HG02938 (cell line): ENCODE measurements at regions not wholly inside any gene's neighbourhood (a gene's known extent, or its start where the extent isn't known, plus 50 kb on each side); places are given as distances from the start of the nearest gene placed in this dataset.
"Not testable (repeated sequence)": the region's sequence is repeated elsewhere in the genome, so short reads cannot be mapped to it uniquely, and the experiment has no call there.

Experiments used
- ATAC-seq: cut with Tn5 transposase; IDR thresholded peaks from one replicate; pipeline ENCODE4 v1.9.1; 2021; ENCODE audit warnings: mild to moderate bottlenecking, moderate library complexity; ENCODE audit not compliant: unreplicated experiment

DNA sequence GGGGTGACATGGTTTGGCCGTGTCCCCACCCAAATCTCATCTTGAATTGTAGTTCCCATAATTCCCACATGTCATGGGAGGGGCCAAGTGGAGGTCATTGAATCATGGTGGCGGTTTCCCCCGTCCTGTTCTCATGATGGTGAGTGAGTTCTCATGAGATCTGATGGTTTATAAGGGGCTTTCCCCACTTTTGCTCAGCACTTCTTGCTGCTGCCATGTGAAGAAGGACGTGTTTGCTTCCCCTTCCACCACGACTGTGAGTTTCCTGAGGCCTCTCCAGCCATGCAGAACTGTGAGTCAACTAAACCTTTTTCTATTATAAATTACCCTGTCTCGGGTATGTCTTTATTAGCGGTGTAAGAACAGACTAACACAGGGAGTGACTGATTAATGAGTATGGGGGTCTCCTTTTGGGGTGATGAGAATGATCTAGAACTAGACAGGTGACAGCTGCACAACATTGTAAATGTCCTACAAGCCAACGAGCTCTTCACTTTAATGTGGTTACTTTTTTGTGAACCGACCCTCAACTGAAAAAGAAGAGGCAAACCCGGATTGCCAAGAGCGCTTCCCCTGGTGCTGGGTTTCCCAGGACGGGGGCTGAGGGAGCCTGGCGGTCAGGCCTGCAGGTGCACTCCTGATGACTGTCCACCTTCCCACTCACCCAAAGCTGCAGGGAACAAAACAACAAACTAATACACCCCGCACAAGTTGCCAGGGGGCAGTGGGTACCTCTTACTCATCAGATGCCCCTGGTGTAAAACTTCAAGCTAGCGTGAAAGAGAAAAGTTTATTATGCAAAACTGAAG is 90.1 kb downstream of the NCOR2 start:
- ATAC-seq: no peak

GRCh38 chr12:124476011-124476400 is 91.4 kb downstream of the NCOR2 start:
- no peak for ATAC-seq

DNA sequence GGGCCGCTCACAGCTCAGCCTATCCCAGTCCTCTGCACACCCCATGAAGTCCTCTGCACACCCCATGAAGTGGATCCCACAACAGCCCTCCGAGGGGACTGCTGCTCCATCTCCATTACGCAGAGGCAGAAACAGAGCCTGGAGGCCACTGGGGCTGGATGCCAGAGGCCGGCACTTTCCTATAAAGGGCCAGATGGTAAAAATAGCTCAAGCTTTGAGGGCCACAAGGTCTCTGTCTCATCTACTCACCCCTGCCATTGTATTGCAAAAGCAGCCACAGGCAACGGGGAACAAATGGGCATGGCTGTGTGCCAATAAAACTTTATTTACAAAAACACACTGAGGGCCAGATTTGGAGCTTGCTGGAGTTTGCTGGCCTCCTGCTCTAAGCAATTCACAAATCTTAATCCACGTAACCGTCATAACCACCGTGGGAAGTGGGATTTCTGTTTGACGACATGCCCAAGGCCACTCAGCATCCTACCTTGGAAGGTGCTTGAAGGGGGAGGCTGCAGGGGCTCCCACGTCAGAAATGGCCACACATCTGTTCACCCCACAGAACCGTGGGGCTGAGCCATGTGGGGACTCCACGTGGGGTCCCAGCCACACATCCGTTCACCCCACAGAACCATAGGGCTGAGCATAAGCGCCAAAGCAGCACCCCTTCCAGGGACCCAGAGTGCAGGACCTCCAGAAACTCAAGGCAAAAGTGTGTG is 92.0 kb downstream of the NCOR2 start:
- no peak for ATAC-seq

DNA sequence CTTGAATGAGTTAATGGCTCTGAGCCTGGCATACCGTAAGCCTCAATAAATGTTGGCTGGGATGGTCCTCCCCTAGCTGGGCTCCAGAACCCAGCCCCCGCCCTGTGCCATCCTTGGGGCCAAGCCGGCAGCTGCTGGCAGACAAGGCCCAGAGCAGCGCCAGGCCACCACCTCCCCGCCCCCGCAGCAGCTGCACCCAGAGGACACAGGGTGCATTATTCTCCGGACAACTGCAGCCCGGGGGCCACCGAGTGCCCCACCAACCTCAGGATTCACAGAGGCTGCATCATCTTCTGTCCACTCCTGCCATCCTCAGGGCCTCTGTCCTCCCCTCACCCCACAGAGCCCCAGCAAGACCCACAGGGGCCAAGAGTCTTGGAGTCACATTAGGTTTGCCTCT is 92.7 kb downstream of the NCOR2 start:
- no peak for ATAC-seq

DNA sequence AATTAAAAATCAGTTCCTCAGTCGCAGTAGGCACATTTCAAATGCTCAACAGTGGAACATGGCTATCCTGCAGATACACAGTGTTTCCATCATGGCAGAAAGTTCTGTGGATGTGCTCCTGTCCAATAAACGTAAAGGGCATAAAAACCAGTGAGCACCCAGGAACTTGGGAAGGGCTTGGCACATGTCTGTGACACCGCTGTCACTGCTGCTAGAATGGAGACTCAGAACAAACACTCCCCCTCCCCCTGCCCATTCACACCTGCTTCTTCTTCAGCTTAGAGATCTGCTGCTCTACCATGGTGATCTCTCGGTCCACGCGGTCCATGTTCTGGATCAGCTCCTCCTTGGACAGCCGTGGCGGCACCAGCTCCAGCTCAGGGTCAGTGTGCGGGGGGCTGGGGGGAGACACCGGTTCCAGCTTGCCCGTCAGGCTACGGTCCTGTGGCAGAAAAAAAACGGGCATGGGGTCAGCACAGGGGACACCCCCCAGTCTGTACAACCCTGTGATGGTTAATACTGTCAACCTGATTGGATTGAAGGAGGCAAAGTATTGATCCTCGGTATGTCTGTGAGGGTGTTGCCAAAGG is 94.6 kb downstream of the NCOR2 start:
- ATAC-seq: no peak

GRCh38 chr12:124471828-124472227 is 95.6 kb downstream of the NCOR2 start:
- ATAC-seq: no peak

GRCh38 chr12:124470806-124471205 is 96.6 kb downstream of the NCOR2 start:
- no peak for ATAC-seq

- ATAC-seq: no peak
Observed at GRCh38 chr12:124470139-124470538, 97.3 kb downstream of the NCOR2 start.

GRCh38 chr12:124469193-124469888 is 98.1 kb downstream of the NCOR2 start:
- no peak for ATAC-seq

GRCh38 chr12:124467549-124467948 is 99.9 kb downstream of the NCOR2 start:
- not testable (repeated sequence) for ATAC-seq

- peak; percentile 93 for ATAC-seq
Observed at GRCh38 chr12:124466216-124467128, 100.9 kb downstream of the NCOR2 start.

DNA sequence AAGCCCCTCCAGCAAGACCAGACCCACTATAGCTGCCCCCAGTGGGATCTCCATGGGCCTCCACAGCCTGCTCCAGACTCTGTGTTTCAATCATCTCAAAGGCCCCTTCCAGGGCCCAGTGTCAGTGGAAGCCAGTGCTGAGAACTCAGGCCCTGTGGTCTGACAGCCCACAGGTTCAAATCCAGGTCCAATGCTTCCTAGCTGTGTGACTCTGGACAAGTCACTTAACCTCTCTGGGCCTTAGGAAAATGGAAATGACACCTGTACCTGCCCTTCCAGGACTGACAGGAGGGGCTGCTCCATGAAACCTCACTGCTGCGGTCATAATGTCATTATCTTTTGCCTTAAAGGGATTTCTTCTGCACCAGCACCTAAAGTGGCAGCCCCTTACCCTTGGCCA is 101.9 kb downstream of the NCOR2 start:
- ATAC-seq: no peak

DNA sequence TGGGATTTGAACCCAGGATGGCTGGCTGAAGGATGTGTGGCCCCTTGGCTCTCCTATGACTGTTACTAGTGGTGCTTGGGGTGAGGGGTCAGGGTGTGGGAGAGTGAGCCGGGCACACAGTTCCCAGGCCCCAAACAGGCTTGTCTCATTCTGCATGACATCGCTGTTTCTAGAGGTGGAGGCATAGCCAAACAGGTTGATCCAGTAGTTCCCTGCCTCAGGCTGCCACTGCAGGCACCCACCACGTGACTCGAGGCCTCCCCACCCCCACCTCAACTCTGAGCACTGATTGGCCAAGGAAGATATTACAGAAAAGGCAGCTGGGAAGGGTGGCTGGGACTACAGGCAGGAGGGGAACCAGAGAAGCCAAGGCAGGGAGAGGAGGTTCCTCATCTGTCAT is 102.6 kb downstream of the NCOR2 start:
- no peak for ATAC-seq

DNA sequence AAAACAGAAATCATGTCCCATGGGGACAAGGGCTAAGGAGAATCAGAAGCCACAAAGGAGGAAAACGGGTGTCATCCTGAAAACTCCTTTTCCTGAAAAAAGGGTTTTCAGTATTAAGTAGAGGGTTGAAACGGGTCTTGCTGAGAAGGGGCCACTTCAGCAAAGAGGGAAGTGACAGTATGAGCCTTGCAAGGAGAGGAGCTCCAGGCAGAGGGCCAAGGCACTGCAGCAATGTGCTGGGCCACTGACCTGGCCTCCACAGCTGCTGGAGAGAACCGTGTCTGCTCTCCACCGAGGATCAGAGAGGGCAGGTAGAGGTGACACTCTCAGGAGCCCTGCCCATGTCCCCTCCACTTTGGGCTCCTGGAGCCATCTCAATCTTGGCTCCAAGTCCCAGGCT is 103.3 kb downstream of the NCOR2 start:
- no peak for ATAC-seq

GRCh38 chr12:124463341-124463921 is 104.0 kb downstream of the NCOR2 start:
- no peak for ATAC-seq

- no peak for ATAC-seq
Observed at GRCh38 chr12:124462750-124463149, 104.7 kb downstream of the NCOR2 start.

DNA sequence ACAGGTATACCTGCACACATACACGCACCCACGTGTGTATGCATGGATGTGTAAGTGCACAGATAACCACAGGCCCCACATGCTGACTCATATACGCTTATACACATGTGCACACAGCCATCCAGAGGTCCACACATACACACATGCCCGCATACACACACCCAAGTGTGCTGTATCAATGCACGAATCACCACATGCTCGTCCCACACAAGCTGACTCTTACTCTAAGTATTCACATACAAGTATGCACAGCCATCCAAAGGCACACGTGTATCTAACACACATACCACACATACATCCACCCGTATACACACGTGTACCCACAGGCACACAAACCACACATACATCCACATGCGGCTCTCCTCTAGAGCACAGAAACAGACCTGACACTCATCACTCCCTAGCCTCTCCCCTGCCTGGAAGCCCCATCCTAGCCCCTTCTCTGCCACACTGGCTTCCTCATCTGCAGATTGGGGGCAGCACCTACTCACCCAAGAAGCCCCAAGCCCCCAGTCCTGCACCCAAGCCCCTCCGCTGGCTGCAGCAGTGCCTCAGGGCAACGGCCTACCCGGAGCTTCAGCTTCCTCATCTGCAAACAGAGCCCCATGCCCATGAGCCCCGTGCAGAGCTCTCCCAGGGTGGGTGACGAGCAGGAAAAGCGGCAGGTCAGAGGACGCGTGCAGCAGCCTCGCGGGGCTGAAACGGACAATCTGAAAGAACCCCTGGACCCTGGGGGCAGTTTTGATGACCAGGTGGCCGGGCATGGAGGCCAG is 105.4 kb downstream of the NCOR2 start:
- no peak for ATAC-seq

DNA sequence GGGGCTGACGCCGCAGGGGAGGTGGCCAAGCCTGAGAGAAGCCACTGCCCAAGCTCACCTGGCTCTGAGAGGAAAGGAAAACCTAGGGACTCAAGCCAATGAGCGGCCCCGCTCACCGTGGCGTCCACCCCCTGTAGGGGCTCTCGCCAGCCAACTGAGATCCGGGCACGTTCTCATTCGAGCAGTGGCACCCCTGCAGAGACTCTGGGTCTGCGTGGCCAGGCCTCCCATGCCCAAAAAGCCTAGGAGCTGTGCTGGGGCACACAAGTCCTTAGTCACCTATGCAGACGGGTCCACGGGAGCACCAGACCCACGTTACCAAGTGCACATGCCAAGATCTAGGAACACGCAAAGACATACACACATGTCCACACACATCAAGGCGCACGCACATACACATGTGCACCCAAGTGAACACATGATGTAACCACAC is 106.2 kb downstream of the NCOR2 start:
- no peak for ATAC-seq

- ATAC-seq: no peak
Observed at GRCh38 chr12:124460771-124461170, 106.6 kb downstream of the NCOR2 start.
